Gastroesophageal sphincter (tissue), 4 donors: ENCODE measurements at regions not wholly inside any gene's neighbourhood (a gene's known extent, or its start where the extent isn't known, plus 50 kb on each side); places are given as distances from the start of the nearest gene placed in this dataset.

Experiments
- ATAC-seq: fragments of 150-250 bp; one replicate; pipeline ENCODE4 v1.9.1; 2016; ENCODE audit warnings: mild to moderate bottlenecking, moderate library complexity
- H3K27ac ChIP-seq, 4 donors: fragments of 200-600 bp; sonication (generic) in 3 of 4; 1 replicate in 3 of 4; 2 replicates in 1 of 4; pipeline ENCODE4 v1.5.1; 2016 to 2019
- H3K27me3 ChIP-seq: fragments of 200-600 bp; sonication (generic); one replicate; pipeline ENCODE4 v1.5.1; 2019
- H3K36me3 ChIP-seq, 2 donors: fragments of 200-600 bp; sonication (generic); one replicate each; pipeline ENCODE4 v1.5.1; 2019; ENCODE audit warnings: control low read depth in 1 of 2
- H3K4me1 ChIP-seq, 3 donors: fragments of 200-600 bp; sonication (generic); 1 replicate in 2 of 3; 2 replicates in 1 of 3; pipeline ENCODE4 v1.5.1; 2016 to 2019; ENCODE audit warnings: control low read depth in 2 of 3
- H3K4me3 ChIP-seq, 2 donors: fragments of 200-600 bp; sonication (generic); one replicate each; pipeline ENCODE4 v1.5.1; 2019; ENCODE audit warnings: mild to moderate bottlenecking in 1 of 2, moderate library complexity in 1 of 2
- H3K9me3 ChIP-seq, 3 donors: fragments of 200-600 bp; sonication (generic); one replicate each; pipeline ENCODE4 v1.5.1; 2017 to 2019; ENCODE audit warnings: control low read depth in 2 of 3
- CTCF ChIP-seq, 4 experiments: fragments of 200-600 bp in 2 of 4; fragments of 450-650 bp in 2 of 4; sonication (generic) in 1 of 4; IDR thresholded peaks; one replicate each; pipeline ENCODE4 v1.5.1; 2017 to 2019; ENCODE audit warnings: antibody characterized with exemption in 4 of 4, mild to moderate bottlenecking in 2 of 4, moderate library complexity in 2 of 4
- EP300 ChIP-seq: sonication (generic); formaldehyde crosslinking; IDR thresholded peaks from one replicate; pipeline ENCODE4 v1.6.1; 2017; ENCODE audit warnings: antibody characterized with exemption, mild to moderate bottlenecking
- POLR2A ChIP-seq, 2 donors: fragments of 450-650 bp; IDR thresholded peaks; one replicate each; pipeline ENCODE4 v1.6.1; 2017; ENCODE audit warnings: antibody characterized with exemption in 2 of 2, mild to moderate bottlenecking in 2 of 2, moderate library complexity in 1 of 2
- POLR2AphosphoS5 ChIP-seq: sonication (generic); formaldehyde crosslinking; IDR thresholded peaks from one replicate; pipeline ENCODE4 v1.6.1; 2017; ENCODE audit warnings: antibody characterized with exemption
- WGBS, 2 donors: methylation state at CpG; one replicate each; pipeline ENCODE4 v1.1.5; 2018; ENCODE audit warnings: low coverage in 1 of 2; 5-methylcytosine and 5-hydroxymethylcytosine counted together

GRCh38 chr14:84726471-84726870, 803.5 kb upstream of the FLRT2 start:
- H3K27ac ChIP-seq: no peak overlapping the region
- no peaks in the 10 kb centered on the region for H3K27me3 ChIP-seq
- H3K4me3 ChIP-seq: no peak overlapping the region
- 85 to 90% methylated on average over 4 of the region's 4 CpGs for WGBS, 2 donors
- no peak for ATAC-seq
- H3K4me1 ChIP-seq: no peaks in the 10 kb centered on the region
- no peaks in the 10 kb centered on the region for H3K36me3 ChIP-seq
- H3K9me3 ChIP-seq: no peaks in the 10 kb centered on the region
- TF ChIP-seq CTCF (IDR thresholded peaks at IDR 0.05) (no peak), POLR2AphosphoS5 (no peak), EP300 (no peak)

- no peaks in the 10 kb centered on the region for H3K27me3 ChIP-seq
- no peak for TF ChIP-seq POLR2A (IDR thresholded peaks at IDR 0.05)
- TF ChIP-seq CTCF (IDR thresholded peaks at IDR 0.05): no peak
- no peak for TF ChIP-seq POLR2AphosphoS5
- no peak for TF ChIP-seq EP300
- no peak for ATAC-seq
- no peak overlapping the region for H3K4me3 ChIP-seq
- H3K27ac ChIP-seq: no peak overlapping the region
- no peaks in the 10 kb centered on the region for H3K4me1 ChIP-seq
- H3K36me3 ChIP-seq: no peaks in the 10 kb centered on the region
- H3K9me3 ChIP-seq: peaks cover 0 to 7% (median 0%) of the 10 kb centered on the region in 3 donors
- WGBS, 2 donors: 84 to 88% methylated on average over 6 of the region's 6 CpGs
These were observed 780.6 kb upstream of the FLRT2 start for GRCh38 chr14:84749191-84749955.

- H3K9me3 ChIP-seq: peaks cover 0 to 12% (median 0%) of the 10 kb centered on the region in 3 donors
- H3K27me3 ChIP-seq: no peaks in the 10 kb centered on the region
- no peaks in the 10 kb centered on the region for H3K4me1 ChIP-seq
- WGBS, 2 donors: 50 to 93% methylated on average over 1 of the region's 1 CpG
- no peak overlapping the region for H3K4me3 ChIP-seq
- no peak for TF ChIP-seq CTCF (IDR thresholded peaks at IDR 0.05)
- H3K36me3 ChIP-seq: no peaks in the 10 kb centered on the region
- no peak overlapping the region for H3K27ac ChIP-seq
- ATAC-seq: no peak
These were observed 779.7 kb upstream of the FLRT2 start for GRCh38 chr14:84750284-84750683.

GRCh38 chr14:84750763-84751554, 779.0 kb upstream of the FLRT2 start:
- ATAC-seq: no peak
- peaks cover 0 to 12% (median 0%) of the 10 kb centered on the region in 3 donors for H3K9me3 ChIP-seq
- TF ChIP-seq POLR2AphosphoS5 (no peak), EP300 (no peak), CTCF (IDR thresholded peaks at IDR 0.05) (no peak), POLR2A (IDR thresholded peaks at IDR 0.05) (no peak)
- no peak overlapping the region for H3K27ac ChIP-seq
- no peaks in the 10 kb centered on the region for H3K36me3 ChIP-seq
- H3K27me3 ChIP-seq: no peaks in the 10 kb centered on the region
- 49 to 51% methylated on average over 10 of the region's 10 CpGs for WGBS, 2 donors
- no peaks in the 10 kb centered on the region for H3K4me1 ChIP-seq
- H3K4me3 ChIP-seq: no peak overlapping the region

GRCh38 chr14:84751745-84752144, 778.2 kb upstream of the FLRT2 start:
- no peak for TF ChIP-seq POLR2AphosphoS5
- no peak for TF ChIP-seq CTCF (IDR thresholded peaks at IDR 0.05)
- no peak for TF ChIP-seq EP300
- TF ChIP-seq POLR2A (IDR thresholded peaks at IDR 0.05): no peak
- WGBS, 2 donors: 67 to 80% methylated on average over 3 of the region's 3 CpGs
- no peak overlapping the region for H3K4me3 ChIP-seq
- no peak for ATAC-seq
- H3K4me1 ChIP-seq: no peaks in the 10 kb centered on the region
- no peaks in the 10 kb centered on the region for H3K36me3 ChIP-seq
- H3K27ac ChIP-seq: no peak overlapping the region
- peaks cover 0 to 12% (median 0%) of the 10 kb centered on the region in 3 donors for H3K9me3 ChIP-seq
- no peaks in the 10 kb centered on the region for H3K27me3 ChIP-seq
